ENCODE measurements at regions not wholly inside any gene's neighbourhood (a gene's known extent, or its start where the extent isn't known, plus 50 kb on each side); places are given as distances from the start of the nearest gene placed in this dataset.
"Not testable (repeated sequence)": the region's sequence is repeated elsewhere in the genome, so short reads cannot be mapped to it uniquely, and the experiment has no call there.

DNA sequence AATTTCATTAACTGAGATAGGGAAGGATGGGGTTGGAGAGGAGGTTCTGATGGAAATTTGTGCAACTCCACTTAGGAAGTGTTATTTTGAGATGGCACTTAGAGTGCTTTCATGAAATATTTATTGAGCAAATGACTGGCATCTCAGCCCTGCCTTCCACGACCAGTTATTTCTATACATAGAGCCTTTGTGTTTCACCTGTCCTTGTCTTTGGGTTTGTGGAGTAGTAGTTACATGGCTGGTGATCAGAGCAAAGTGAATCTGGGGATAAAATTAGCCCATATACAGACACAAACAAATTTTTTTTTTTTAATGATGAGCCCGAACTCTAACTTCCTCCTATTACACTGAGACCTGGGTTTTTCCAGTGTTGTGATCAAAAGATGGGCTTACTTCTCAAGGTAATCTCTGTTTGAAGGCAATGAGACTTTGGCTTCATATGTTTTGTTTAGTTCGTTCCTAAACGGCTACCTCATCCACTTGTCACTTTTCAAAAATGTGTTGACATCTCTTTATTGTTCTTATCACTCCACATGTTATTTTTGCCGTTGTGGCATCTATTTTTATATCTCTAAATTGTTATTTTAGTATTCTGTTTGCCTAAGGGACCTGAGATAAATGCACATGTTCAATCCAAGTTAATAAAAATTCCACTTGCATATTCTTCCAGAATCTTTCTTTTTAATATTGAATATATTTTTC, 120.2 kb upstream of the FOLH1 start:
- TF ChIP-seq, protein P1, sequence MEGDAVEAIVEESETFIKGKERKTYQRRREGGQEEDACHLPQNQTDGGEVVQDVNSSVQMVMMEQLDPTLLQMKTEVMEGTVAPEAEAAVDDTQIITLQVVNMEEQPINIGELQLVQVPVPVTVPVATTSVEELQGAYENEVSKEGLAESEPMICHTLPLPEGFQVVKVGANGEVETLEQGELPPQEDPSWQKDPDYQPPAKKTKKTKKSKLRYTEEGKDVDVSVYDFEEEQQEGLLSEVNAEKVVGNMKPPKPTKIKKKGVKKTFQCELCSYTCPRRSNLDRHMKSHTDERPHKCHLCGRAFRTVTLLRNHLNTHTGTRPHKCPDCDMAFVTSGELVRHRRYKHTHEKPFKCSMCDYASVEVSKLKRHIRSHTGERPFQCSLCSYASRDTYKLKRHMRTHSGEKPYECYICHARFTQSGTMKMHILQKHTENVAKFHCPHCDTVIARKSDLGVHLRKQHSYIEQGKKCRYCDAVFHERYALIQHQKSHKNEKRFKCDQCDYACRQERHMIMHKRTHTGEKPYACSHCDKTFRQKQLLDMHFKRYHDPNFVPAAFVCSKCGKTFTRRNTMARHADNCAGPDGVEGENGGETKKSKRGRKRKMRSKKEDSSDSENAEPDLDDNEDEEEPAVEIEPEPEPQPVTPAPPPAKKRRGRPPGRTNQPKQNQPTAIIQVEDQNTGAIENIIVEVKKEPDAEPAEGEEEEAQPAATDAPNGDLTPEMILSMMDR (IDR thresholded peaks at IDR 0.05 in 2 of 3, conservative IDR thresholded peaks at IDR 0.05 in 1 of 3; ENCODE audit: control insufficient read depth in 2 of 3, extremely low read depth in 1 of 3, insufficient read depth in 1 of 3, low read depth in 3 of 3, low read length in 3 of 3): not testable (repeated sequence)
- TF ChIP-seq EZH2 (IDR thresholded peaks at IDR 0.05; ENCODE audit: borderline replicate concordance, control insufficient read depth, low read depth, low read length); SRF (IDR thresholded peaks at IDR 0.05; ENCODE audit: low read depth in 2 of 2, low read length in 2 of 2); EGR1 (IDR thresholded peaks at IDR 0.05; ENCODE audit: borderline replicate concordance in 1 of 2, low read depth in 2 of 2, low read length in 2 of 2); NR2F1 (conservative IDR thresholded peaks at IDR 0.05); TCF7 (IDR thresholded peaks at IDR 0.05; ENCODE audit: borderline replicate concordance); ZNF384 (IDR thresholded peaks at IDR 0.05; ENCODE audit: borderline replicate concordance, low read depth, low read length); SP1 (IDR thresholded peaks at IDR 0.05; ENCODE audit: low read depth, low read length); ESRRA (IDR thresholded peaks at IDR 0.05; ENCODE audit: low read length): not testable (repeated sequence)

Data from GM12878 (cell line).